Limb (tissue), 2 donors: ENCODE measurements at regions not wholly inside any gene's neighbourhood (a gene's known extent, or its start where the extent isn't known, plus 50 kb on each side); places are given as distances from the start of the nearest gene placed in this dataset.
"Not testable (repeated sequence)": the region's sequence is repeated elsewhere in the genome, so short reads cannot be mapped to it uniquely, and the experiment has no call there.

Experiments used
- DNase-seq, 2 donors: peaks; one replicate each; pipeline ENCODE4 v3.0.0-alpha.2; 2016; ENCODE audit errors: extremely low spot score in 2 of 2

DNA sequence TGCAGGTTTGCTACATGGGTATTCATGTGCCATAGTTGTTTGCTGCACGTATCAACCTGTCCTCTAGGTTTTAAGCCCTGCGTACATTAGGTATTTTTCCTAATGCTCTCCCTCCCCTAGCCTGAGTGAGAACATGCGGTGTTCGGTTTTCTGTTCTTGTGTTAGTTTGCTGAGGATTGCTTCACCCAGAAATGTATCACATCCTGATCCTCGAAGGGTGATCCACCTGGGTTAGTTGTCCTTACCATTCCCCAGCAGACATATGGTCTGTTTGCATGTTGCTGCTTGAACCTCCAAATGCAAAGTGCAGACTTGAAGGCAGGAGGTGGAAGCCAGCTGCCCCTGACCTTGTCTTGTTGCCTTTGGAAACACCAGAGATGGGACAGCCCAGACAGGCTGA lies 161.5 kb upstream of the WDR1 start:
- no peak for DNase-seq

DNA sequence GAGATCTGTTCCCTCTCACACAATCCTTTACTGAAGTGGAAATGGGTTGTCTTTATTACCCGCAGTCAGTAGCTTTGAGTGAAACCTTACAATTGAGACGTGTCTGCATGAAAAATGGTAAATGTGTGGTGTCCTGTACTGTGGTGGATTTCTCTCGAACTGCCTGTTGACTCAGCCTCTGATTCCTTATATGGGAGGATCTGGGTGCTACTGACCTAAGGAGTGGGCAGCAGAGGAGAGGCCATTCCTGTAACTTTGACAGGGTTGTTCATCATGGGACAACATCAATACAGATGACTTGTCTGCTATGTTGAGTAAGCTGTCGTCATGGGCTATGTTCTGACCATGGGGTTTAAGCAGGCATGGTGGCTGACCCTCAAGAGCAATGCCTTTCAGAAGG lies 159.6 kb upstream of the WDR1 start:
- DNase-seq, result no peak

DNA sequence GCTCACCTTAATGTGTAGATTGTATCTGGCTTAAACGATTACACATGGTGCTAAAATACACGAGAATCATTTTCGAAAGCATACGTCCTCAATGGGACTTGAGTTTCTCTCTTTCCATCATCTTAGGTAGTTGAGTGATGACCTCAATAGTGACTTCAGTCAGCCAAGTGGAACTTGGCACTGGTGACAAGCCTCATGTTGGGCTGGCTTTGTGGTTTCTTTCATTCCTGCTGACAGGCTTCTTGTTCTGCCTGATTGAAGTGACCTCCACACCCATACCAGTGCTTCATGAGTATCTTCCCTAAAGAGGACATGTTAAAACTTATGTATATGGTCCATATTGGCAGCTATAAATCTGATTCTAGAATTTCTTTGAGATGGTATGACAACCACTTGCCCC lies 159.1 kb upstream of the WDR1 start:
- no peak for DNase-seq

DNA sequence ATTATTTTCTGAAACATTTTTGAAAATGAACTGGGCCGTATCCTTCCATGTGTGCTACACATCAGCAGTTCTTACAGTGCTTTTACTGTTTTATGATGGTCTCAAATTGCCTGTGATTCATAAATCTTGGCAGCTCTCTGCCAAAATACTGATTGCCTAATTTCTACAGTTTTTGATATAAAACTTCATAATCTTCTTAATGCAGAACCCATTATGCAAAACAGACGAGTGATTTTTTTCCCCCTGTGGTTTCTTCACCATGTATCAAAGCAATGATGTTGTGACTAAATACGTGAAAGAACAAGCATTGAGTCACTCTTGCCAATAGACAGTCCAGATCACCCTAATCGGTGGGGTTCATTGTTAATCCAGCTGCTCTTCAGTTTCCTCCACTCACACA lies 156.4 kb upstream of the WDR1 start:
- DNase-seq, result no peak

DNA sequence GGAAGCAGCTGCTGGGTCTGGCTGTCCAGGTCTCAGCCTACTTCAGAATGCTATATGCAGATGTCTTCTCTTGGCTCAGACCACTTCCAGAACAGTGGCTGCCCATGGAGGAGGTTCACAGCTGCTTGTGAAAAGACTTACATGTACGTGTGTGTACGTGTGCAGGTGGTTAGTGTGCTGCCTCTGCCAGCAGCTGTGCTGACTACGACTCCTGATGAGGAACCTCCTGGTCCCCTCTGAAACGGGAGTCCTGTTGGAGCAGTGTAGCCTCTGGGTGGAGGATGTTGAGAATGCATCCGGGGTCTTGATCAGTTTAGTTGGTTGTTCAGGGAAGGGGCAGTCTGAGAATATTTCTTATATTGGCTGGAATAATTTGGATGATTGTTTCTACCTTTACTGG lies 155.9 kb upstream of the WDR1 start:
- no peak for DNase-seq

DNA sequence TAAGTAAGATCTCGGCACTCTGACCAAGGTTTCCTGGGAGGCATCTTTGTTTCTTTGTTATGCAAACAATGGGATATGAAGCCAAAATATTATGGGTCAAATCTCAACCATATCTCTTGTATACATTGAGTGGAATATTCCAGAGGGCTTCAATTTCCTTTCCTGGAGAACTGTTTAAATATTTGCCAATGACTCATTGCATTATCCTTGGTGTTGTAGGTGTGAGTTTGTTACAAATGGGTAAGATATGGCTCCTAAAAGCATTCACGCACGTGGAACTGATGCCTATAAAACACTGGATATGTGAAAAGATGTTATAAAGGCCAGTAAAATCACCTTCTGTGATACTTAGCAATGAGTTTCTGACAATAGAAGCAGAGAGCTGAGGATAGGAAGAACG lies 150.5 kb upstream of the WDR1 start:
- no peak for DNase-seq

DNA sequence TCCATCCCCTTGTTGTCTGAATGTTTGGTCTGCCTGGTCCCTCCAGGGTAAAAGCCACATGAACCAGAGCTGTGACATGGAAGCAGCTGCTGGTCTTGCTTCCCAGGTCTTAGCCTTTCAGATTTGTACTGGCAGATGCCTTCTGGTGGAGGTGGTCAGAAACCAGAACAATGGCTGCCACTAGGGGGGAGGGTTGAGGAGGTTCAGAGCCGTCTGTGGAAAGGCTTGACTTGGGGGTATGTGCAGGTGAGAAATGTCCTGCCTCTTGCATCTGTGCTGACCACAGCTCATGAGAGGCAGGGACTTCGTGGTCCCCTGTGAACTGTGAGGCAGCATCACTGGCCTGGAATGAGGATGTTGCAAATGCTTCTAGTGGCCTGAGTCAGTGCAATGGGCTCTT lies 144.2 kb upstream of the WDR1 start:
- DNase-seq, result no peak

DNA sequence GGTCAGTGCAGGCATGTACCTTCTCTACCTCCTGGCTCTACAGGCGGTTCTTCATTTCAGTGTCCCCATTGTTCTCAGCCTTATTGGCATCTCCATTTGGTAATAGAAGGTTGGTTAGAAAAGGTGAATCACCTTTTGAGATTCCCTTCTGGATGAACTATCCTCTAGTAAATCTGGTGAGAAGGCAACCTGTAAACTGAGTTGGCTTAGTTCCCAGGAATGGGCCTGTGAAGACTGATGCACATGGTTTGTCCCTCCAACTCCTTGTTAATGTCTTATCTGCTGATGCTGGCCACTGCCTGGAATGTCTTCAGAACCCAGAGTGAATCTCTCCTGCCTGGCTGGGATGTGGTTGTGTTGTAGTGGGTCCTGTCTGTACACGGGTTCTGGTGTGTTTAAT lies 143.4 kb upstream of the WDR1 start:
- no peak for DNase-seq

DNA sequence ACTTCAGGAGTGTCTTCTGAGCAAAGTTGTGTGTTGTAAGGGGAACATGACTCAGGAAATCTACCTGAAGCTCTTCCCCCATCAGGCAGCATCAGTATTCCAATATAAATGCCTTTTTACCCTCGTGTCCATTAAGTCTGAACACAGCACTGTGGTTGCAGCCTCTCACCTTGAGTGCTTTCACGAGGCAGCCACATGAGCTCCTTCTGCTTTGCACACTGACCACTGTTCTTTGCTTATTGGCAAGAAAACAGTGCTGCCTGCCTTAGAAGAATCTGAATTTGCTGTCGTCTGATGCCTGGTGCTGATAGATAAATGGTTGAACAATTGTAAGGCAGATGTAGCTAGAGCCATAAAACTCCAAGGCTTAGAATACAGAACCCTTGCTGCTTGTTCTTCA lies 139.6 kb upstream of the WDR1 start:
- DNase-seq, result no peak

DNA sequence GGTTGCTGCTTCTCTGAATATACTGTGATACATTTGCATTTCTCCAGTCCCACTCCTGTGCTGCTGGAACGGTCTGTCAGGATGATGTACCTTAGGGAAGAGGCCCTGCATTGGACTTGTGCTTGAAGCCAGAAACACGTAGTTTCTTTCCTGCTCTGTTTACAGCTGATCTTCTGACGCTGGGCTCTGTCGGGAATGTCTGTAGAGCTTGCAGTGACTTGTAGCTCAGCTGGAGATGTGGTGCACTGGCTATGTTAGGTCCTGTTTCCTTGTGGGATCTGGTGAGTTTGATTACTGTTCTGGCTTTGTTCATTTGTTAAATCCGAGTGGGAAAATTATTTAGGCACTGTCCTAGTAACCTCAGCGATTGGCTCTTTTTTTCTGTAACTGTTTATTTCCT lies 137.2 kb upstream of the WDR1 start:
- DNase-seq, result no peak

DNA sequence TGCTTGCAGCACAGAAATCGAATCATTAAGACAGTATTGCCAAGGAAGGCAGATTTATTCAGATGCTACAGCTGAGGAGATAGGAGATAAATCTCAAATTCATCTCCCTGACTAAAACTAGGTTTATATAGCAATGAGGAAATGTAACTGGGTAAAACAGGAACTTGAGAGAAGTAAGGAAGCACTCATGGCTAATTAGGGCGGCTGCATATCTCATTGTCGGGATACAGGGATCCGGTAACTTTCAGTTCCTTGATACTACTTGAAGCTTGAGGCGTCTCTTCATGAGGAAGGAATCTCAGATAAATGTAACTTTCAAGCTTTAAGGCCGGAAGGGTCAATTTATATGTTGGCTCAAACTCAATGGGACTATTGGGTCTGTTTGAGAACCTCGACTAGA lies 129.2 kb upstream of the WDR1 start:
- no peak for DNase-seq

DNA sequence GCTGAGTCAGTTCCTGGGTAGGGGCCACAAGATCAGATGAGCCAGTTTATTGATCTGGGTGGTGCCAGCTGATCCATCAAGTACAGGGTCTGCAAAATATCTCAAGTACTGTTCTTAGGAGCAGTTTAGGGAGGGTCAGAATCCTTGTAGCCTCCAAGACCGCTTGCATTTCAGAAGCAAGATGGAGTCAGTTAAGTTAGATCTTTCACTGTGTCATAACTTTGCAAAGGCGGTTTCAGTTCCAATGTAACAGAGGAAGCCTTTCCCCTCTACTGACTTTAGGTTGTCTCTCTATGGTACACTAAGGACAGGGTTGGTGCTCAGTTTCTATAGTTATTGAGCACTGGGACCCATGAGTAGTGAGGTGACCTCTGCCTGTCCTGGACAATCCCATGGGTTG lies 127.3 kb upstream of the WDR1 start:
- DNase-seq, result no peak

DNA sequence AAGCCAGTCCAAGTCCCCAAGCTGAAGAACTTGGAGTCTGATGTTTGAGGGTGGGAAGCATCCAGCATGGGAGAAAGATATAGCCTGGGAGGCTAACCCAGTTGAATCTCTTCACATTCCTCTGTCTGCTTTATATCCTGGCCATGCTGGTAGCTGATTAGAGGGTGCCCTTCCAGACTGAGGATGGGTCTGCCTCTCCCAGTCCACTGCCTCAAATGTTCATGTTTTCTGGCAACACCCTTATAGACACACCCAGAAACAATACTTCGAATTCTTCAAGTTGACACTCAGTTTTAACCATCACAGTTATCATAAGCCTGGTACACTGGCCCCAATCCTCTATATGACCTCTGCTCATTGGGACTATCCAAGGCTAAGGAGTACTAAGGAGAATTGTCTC lies 124.1 kb upstream of the WDR1 start:
- DNase-seq, result no peak

DNA sequence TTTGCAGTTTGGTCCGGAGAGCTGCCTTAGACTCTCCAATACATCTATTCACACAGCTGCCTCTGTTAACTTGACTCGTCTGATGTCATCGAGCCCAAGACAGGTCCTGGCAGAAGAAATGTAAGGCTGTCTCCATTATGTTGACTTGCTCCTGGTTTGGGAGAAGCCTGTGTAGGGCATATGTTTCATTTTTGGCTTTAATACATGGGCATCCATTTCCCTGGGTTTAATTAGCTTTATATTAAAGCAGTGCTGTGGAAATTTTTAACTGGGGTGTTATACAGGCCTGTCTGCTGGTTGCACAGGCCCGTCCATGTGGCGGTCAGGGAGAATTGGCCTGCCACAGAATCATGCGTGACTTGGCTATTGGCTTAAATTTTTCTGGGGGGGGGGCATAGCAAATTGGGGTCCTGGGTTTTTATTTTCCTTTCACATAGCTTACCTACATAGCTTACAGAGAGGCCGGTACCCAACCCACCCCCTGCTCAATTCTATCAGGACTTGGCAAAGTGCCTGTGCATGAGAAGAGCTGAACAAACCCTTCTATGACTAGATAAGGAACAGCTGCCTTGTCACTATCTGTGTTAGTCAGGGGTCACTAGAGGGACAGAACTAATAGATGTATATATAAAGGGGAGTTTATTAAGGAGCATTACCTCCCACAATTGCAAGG lies 123.5 kb upstream of the WDR1 start:
- DNase-seq, result peak in 1 of 2 donors; percentile 18

DNA sequence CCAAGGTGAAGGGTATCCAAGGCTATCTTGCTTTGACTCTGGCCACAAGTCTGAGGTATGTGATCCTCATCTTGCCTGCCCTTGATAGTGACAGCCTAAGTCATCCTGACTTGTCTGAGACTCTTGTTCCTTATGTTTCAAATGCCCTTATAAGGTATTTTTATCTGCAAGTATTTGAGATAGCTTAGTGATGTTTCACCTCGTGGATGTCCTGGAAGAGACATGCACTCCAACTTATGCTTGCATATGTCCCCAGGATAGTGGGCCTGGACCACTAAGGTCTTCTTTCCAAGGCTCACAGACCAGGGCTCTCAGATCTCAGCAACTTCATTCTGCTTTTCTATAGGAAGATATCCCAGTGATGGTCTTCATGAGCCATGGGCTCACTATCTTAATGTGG lies 120.5 kb upstream of the WDR1 start:
- no peak for DNase-seq

DNA sequence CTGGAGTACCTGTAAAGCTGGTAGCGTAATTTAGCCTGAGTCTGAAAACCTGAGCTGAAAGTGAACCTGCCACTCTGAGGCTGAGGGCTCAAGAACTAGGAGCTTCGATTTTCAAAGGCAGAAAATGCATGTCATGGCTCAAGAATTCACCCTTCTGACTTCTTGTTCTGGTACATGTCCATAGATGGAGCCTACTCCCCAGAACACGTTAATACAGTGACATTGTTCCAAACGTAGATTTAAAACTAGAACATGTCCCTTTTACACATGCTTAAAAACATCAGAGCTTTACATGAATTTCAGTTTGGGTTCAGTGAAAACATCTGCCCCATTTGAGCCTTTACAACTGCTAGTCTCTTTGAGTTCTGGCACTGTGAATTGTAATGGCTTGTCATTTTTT lies 115.5 kb upstream of the WDR1 start:
- no peak for DNase-seq

DNA sequence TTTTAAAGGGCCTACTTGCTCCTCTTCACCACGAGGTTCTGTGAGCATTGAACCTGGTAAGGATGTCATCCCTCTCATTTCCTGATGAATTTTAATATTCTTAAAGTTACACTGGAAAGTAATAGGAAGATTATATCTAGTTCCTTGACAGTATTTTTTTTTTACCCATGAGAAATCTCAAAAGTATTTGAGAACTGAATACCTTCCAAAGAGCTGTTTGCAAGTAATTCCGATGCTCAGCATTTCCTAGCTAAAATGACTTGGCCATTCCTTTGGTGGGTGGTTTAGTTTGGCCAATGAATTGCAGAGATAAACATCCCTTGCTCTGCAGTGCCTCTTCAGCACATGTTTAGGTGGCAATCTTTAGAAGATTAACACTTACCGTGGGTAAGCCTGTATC lies 110.2 kb upstream of the WDR1 start:
- no peak for DNase-seq

DNA sequence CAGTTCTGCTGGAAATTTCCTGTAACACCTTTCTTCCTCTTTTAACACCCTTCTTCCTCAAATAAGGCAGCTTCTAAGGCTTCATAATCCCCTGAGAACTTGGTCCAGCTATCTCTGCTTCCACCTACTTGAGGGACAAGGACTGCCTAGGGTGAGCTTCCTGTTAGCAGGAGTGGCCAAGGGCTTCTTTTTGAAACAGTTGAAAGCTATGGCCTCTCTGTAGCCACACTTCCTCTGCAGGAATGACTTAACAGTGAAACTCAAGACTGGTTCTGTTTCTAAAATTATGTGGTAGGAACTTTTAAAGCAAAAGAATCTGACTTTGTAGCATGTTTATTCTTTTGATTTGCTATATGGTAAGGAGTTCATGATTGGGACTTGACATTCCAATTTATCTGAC lies 108.5 kb upstream of the WDR1 start:
- no peak for DNase-seq

DNA sequence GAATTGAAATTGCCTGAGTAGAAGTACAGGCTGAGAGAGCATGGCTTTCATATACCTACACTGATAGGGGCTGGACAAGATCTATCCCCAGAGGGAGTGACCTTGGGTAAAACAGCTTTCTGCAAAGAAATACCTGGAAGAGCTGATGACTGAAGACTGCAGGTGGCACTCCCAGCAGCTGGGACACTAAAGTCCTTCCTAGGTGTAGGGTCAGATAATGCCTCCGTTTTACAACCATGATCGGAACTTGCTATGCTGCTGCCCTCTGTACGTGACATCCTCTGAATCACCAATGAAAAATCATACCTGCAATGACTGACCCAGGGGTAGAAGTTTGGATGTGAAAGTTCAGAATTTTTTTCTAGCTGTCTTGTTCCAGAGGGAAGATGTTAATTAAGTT lies 107.2 kb upstream of the WDR1 start:
- DNase-seq, result no peak

DNA sequence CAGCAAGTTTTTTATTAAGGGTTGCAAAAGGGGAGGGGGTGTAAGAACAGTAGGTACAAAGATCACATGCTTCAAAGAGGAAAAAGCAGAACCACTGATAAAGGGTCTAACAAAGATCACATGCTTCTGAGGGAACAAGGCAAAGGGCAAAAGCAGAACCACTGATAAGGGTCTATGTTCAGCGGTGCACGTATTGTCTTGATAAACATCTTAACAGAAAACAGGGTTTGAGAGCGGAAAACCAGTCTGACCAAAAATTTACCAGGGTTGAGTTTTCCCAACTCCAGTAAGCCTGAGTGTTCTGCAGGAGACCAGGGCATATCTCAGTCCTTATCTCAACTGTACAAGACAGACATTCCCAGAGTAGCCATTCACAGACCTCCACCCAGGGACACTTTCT lies 96.9 kb upstream of the WDR1 start:
- not testable (repeated sequence) for DNase-seq

DNA sequence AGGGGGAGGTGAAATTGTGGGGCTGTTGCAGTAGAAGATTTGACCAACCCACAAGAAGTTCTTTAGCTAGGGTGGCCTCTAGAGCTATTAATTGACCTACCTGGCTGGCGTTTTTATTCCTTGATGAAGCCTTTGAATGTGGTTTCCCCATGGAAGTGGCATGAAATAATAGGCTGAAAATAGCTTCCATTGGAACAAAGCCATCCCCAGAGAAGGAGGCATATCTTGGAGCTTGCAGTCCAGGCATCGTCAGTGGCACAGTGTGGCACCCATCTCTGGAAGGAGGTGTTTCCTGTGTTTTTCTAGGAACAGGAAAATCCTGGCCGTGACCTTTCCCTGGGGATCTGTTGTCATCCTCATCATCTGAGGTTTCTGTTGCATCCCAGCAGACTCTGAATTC lies 96.3 kb upstream of the WDR1 start:
- no peak for DNase-seq

DNA sequence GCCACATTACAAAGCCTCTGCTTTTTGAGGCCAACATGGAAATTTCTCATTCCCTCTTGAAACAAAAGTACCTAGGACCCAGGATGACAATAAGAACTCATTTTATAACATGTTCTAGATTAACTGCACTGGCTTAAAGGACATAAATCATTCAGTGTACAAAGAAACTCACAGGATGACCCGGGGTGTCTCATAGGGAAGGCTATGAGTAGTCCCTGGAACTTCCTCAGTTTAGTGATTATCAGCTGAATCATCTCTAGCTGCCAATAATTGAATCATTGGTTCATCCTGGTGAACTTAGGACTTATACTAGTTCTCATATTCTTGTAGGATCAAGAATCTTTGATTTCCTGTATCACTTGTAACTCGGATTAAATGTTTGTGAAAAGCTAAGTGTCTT lies 95.8 kb upstream of the WDR1 start:
- no peak for DNase-seq

DNA sequence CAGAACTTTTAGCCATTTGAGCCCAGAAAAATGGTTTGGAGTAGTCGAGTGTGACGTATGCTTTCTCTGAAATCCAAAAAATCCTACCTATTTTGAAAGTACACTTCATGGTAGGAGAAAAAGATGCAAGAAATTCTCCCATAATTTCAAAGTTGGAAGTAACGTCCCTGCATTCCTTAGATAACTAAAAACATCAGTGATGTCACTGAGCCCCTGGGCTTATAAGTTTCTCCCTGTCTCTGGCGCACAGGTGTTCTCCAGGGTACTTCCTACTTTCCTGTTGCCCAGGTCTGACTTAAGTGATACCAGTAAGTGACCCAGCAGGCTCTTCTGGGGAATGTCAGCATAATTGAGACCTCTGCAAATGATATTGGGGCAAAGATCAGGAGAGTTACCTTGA lies 90.5 kb upstream of the WDR1 start:
- DNase-seq, result no peak

DNA sequence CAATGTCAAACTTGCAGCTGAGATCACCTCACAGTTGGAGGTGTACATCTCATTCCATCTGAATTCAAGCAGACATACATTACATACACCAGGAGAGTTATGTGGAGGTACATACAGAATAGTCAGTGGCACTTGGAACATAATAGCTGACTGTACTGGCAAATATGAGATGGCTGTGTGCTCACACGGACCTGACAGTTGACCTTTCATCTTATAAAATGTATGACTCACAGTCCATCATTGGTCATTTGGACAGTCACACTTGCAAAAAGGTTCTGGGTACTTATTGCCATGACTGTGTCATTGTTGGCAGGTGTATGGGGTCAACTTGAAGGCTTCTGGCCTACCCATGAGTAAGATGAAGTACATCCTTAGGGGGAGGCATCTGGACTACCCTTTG lies 88.6 kb upstream of the WDR1 start:
- DNase-seq, result no peak
